OCI-LY3 (cell line): ENCODE measurements at regions not wholly inside any gene's neighbourhood (a gene's known extent, or its start where the extent isn't known, plus 50 kb on each side); places are given as distances from the start of the nearest gene placed in this dataset.
A peak's percentile ranks its signal among the peaks of the same experiment; 100 is the strongest.

Source experiments
- H2AFZ ChIP-seq: fragments of 200-600, 300-600 bp; shearing (Covaris generic); 2 replicates; pipeline ENCODE4 v1.6.0; 2014; ENCODE audit warnings: antibody characterized with exemption, low read depth, low read length
- H3K27ac ChIP-seq: fragments of 200-600, 300-600 bp; sonication (generic); 2 replicates; pipeline ENCODE4 v1.5.1; 2014; ENCODE audit warnings: mild to moderate bottlenecking, low read length, moderate library complexity, mixed read lengths
- H3K27me3 ChIP-seq: fragments of 200-600, 300-600 bp; sonication (generic); 2 replicates; pipeline ENCODE4 v1.6.1; 2014; ENCODE audit warnings: low read depth, low read length, mixed read lengths
- H3K36me3 ChIP-seq: fragments of 200-600, 300-600 bp; sonication (generic); replicated peaks from 2 replicates; pipeline ENCODE3; 2014; ENCODE audit warnings: low read depth, low read length, mixed read lengths
- H3K4me1 ChIP-seq: fragments of 300-600, 200-600 bp; sonication (generic); 2 replicates; pipeline ENCODE4 v1.6.1; 2014; ENCODE audit warnings: low read length, mixed read lengths
- H3K4me2 ChIP-seq: fragments of 200-600, 300-600 bp; sonication (generic); 2 replicates; pipeline ENCODE4 v1.6.1; 2014; ENCODE audit warnings: low read length, mixed read lengths
- H3K4me3 ChIP-seq: fragments of 300-600, 200-600 bp; sonication (generic); 2 replicates; pipeline ENCODE4 v1.5.1; 2014; ENCODE audit warnings: antibody characterized with exemption, mild to moderate bottlenecking, low read length, moderate library complexity
- H3K79me2 ChIP-seq: fragments of 300-600, 200-600 bp; shearing (Covaris generic); 2 replicates; pipeline ENCODE4 v1.6.1; 2014; ENCODE audit warnings: mild to moderate bottlenecking, low read length, mixed read lengths
- H3K9ac ChIP-seq: fragments of 300-600, 200-600 bp; shearing (Covaris generic); 2 replicates; pipeline ENCODE4 v1.6.0; 2014; ENCODE audit warnings: mild to moderate bottlenecking, low read length, moderate library complexity
- H3K9me3 ChIP-seq: fragments of 200-600, 300-600 bp; shearing (Covaris generic); 2 replicates; pipeline ENCODE4 v1.6.1; 2014; ENCODE audit warnings: low read length, mixed read lengths; ENCODE audit not compliant: insufficient read depth
- H4K20me1 ChIP-seq: fragments of 200-600, 300-600 bp; sonication (generic); 2 replicates; pipeline ENCODE4 v1.6.1; 2016; ENCODE audit warnings: low read length, mixed read lengths; ENCODE audit not compliant: insufficient read depth
- EZH2phosphoT487 ChIP-seq: fragments of 200-600 bp; shearing (Covaris generic); IDR thresholded peaks from 2 replicates; pipeline ENCODE4 v1.6.1; 2018; ENCODE audit warnings: antibody characterized with exemption, mixed run types, low read depth
- TF ChIP-seq, protein P1 (sequence below): fragments of 200-600, 300-600 bp; sonication (generic); IDR thresholded peaks from 2 replicates; pipeline ENCODE4 v1.5.1; 2014; ENCODE audit warnings: antibody characterized with exemption, low read length, low read depth

DNA sequence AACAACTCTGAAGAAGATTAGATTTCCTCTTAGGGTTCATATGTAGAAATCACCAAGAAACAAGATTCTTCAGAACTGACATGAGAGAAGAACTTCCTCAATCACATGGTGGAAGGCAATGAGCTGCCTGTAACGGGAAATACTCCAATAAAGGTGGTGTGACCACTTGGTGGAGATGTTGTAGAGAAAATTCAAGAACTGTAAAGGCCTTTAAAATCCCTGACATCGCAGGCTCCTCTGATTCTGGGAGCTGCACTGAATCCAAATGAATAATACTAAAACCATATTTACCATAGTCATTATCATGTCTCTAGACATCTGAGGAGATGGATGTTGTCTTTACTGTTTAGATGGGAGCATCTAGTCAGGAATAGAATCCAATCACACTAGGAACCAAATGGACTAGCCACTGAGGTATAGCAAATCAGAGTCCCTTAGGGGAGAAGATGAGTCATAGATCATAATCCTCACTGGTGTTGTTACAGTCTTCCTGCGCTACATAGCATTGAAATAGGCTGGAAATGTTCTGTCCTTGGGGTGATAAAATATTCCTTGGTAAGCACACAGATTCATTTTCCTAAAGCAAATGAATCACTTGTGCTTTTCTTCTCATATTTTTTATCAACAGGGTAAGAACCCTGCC lies 321.6 kb upstream of the TENM4 start:
- no peak overlapping the region for H3K4me3 ChIP-seq
- no peaks in the 10 kb centered on the region for H3K9me3 ChIP-seq
- no peak for TF ChIP-seq EZH2phosphoT487
- TF ChIP-seq, protein P1, sequence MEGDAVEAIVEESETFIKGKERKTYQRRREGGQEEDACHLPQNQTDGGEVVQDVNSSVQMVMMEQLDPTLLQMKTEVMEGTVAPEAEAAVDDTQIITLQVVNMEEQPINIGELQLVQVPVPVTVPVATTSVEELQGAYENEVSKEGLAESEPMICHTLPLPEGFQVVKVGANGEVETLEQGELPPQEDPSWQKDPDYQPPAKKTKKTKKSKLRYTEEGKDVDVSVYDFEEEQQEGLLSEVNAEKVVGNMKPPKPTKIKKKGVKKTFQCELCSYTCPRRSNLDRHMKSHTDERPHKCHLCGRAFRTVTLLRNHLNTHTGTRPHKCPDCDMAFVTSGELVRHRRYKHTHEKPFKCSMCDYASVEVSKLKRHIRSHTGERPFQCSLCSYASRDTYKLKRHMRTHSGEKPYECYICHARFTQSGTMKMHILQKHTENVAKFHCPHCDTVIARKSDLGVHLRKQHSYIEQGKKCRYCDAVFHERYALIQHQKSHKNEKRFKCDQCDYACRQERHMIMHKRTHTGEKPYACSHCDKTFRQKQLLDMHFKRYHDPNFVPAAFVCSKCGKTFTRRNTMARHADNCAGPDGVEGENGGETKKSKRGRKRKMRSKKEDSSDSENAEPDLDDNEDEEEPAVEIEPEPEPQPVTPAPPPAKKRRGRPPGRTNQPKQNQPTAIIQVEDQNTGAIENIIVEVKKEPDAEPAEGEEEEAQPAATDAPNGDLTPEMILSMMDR = peak; percentile 70
- H3K4me1 ChIP-seq = peaks cover 40% of the 10 kb centered on the region
- no peaks in the 10 kb centered on the region for H3K27me3 ChIP-seq
- no peak overlapping the region for H3K9ac ChIP-seq
- H4K20me1 ChIP-seq = no peaks in the 10 kb centered on the region
- H3K27ac ChIP-seq = no peak overlapping the region
- no peaks in the 10 kb centered on the region for H3K79me2 ChIP-seq
- H3K36me3 ChIP-seq = peaks cover 7% of the 10 kb centered on the region
- peak overlapping the region; percentile 43 for H2AFZ ChIP-seq
- H3K4me2 ChIP-seq = no peak overlapping the region

DNA sequence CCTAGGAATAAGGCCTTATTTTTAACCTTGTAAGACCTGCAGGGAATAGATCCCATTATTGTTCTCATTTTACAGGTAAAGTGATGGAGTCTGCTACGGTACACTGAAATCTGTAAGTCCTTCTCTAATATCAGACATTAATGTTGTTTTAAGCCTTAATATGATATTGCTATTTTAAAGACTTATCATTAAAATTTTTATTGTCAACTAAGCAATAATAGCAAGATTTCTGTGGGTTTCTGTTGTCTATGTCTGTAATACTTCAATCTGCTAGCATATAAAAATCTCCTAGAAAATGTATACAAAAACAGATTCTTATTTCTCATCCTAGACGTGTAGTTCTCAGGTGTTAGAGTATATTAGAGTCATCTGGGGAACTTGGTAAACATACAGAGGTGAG lies 317.5 kb upstream of the TENM4 start:
- Histone ChIP-seq H3K4me3 (no peak overlapping the region), H3K4me1 (peaks cover 36% of the 10 kb centered on the region)

DNA sequence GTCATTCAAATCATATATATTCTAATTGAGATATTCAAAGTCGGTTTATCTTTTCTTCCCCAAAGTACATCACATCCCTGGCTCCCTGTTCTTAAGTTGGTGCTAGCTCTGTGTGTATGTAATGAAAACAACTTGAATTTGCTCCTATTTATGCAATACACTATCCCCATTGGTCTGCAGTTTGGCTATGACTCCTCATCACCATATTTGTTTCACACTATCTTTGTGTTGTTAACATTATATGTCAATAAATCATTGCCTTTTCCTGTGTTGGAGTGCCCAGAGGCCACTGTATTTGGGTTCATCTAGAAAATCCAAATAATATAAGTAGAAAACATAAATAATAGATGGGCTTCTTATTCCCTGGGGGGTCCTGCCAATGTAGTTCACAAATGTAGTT lies 306.6 kb upstream of the TENM4 start:
- no peak for TF ChIP-seq EZH2phosphoT487
- TF ChIP-seq, protein P1 = no peak
- Histone ChIP-seq H3K9me3 (no peaks in the 10 kb centered on the region), H2AFZ (no peak overlapping the region), H3K4me3 (no peak overlapping the region), H3K36me3 (peaks cover 7% of the 10 kb centered on the region), H3K27me3 (no peaks in the 10 kb centered on the region), H3K9ac (no peak overlapping the region), H4K20me1 (no peaks in the 10 kb centered on the region), H3K79me2 (no peaks in the 10 kb centered on the region), H3K27ac (no peak overlapping the region), H3K4me2 (no peak overlapping the region), H3K4me1 (peaks cover 20% of the 10 kb centered on the region)

More for the DNA sequence above, 317.5 kb upstream of the TENM4 start:
- Histone ChIP-seq H3K79me2 (no peaks in the 10 kb centered on the region), H3K9ac (no peak overlapping the region), H2AFZ (no peak overlapping the region), H4K20me1 (no peaks in the 10 kb centered on the region), H3K4me2 (no peak overlapping the region), H3K36me3 (peaks cover 10% of the 10 kb centered on the region), H3K27me3 (no peaks in the 10 kb centered on the region), H3K27ac (no peak overlapping the region), H3K9me3 (no peaks in the 10 kb centered on the region)
- no peak for TF ChIP-seq EZH2phosphoT487
- TF ChIP-seq, protein P1 = no peak

DNA sequence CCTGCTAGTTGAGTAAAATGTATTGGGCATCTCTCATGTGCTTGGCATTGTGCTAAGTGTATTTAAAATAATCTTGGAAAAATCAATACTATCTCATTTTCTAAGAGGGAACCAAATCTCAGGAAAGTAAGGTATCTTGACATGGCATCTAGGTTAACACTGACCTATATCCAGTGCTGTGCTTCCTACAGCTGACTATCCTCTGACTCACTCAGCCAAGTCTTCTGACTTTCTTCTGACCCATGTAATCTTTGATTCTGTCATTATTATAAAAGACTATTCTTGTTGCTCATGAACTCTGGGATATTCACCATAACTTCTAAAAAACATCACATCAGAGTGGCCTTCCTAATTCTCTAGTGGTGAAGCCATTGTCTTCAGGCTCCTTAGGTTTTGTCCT lies 304.1 kb upstream of the TENM4 start:
- Histone ChIP-seq H4K20me1 (no peaks in the 10 kb centered on the region), H3K4me3 (no peak overlapping the region), H3K9me3 (no peaks in the 10 kb centered on the region), H3K27ac (no peak overlapping the region), H3K4me1 (peaks cover 45% of the 10 kb centered on the region), H2AFZ (no peak overlapping the region), H3K79me2 (no peaks in the 10 kb centered on the region), H3K27me3 (no peaks in the 10 kb centered on the region), H3K36me3 (peaks cover 3% of the 10 kb centered on the region), H3K4me2 (no peak overlapping the region), H3K9ac (no peak overlapping the region)
- TF ChIP-seq, protein P1 = no peak
